ENCODE measurements at regions not wholly inside any gene's neighbourhood (a gene's known extent, or its start where the extent isn't known, plus 50 kb on each side); places are given as distances from the start of the nearest gene placed in this dataset.

DNA sequence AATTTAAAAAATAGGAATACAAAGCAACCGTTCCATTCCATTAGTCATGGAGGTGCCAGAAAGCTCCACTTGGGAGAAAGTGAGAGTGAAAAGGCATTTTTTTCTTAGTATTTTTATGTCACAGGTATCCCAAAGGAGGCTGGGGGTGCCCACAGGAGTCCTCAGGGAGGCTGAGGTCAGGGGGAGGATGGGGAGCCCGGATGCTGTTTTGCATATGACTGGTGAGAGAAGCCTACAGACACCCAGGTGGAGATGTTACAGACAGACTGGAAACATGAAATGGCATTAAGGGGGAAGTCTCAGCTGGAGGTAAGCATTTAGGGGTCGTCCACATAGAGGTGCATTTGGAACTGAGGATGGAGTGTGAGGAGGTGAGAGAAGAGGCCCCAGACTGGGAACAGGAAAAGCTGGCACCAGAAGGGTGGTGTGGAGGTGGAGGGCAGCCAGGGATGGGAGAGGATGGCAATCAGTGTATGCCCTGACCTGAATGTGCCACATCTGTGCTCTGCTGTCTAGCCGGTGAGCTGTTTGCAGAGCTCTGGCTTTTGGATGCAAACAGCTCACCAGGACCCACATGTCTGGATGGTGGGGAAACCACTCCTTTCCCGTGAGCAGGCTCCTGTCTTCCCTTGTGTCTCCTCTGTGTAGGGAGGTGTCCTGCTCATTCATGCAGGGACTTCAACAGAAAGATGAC lies 101.1 kb downstream of the RAMP3 start:
- DNase-seq (ENCODE audit: low read depth, low spot score) = no peak
- H3K4me3 ChIP-seq (ENCODE audit: low read depth, low read length) = no peak overlapping the region
- in situ Hi-C loops (cut with HindIII; ENCODE audit: low sequenced_read_pairs) = no loop called here
- TF ChIP-seq, protein P1, sequence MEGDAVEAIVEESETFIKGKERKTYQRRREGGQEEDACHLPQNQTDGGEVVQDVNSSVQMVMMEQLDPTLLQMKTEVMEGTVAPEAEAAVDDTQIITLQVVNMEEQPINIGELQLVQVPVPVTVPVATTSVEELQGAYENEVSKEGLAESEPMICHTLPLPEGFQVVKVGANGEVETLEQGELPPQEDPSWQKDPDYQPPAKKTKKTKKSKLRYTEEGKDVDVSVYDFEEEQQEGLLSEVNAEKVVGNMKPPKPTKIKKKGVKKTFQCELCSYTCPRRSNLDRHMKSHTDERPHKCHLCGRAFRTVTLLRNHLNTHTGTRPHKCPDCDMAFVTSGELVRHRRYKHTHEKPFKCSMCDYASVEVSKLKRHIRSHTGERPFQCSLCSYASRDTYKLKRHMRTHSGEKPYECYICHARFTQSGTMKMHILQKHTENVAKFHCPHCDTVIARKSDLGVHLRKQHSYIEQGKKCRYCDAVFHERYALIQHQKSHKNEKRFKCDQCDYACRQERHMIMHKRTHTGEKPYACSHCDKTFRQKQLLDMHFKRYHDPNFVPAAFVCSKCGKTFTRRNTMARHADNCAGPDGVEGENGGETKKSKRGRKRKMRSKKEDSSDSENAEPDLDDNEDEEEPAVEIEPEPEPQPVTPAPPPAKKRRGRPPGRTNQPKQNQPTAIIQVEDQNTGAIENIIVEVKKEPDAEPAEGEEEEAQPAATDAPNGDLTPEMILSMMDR (IDR thresholded peaks at IDR 0.05; ENCODE audit: low read depth, low read length) = no peak

DNA sequence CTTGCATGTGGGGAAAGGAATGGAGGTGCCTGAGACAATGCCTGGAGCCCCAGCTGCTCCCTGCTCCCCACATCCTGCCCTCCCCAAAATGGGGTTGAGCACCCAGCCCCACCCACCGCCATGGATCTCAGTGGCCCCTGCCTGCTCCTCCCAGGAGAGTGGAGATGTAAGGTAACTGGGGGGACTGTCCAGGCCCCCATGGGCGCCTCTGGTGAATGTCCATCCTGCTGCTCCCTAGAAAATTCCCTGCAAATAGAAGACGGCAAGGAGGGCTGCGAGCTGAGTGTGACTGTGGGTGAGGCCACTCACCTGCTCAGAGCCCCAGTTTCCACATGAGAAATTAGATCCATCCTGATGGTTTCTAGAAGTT lies 101.6 kb downstream of the RAMP3 start:
- no peak for DNase-seq (ENCODE audit: low read depth, low spot score)
- in situ Hi-C loops (cut with HindIII; ENCODE audit: low sequenced_read_pairs) = no loop called here
- TF ChIP-seq, protein P1 (IDR thresholded peaks at IDR 0.05; ENCODE audit: low read depth, low read length) = no peak
- no peak overlapping the region for H3K4me3 ChIP-seq (ENCODE audit: low read depth, low read length)

DNA sequence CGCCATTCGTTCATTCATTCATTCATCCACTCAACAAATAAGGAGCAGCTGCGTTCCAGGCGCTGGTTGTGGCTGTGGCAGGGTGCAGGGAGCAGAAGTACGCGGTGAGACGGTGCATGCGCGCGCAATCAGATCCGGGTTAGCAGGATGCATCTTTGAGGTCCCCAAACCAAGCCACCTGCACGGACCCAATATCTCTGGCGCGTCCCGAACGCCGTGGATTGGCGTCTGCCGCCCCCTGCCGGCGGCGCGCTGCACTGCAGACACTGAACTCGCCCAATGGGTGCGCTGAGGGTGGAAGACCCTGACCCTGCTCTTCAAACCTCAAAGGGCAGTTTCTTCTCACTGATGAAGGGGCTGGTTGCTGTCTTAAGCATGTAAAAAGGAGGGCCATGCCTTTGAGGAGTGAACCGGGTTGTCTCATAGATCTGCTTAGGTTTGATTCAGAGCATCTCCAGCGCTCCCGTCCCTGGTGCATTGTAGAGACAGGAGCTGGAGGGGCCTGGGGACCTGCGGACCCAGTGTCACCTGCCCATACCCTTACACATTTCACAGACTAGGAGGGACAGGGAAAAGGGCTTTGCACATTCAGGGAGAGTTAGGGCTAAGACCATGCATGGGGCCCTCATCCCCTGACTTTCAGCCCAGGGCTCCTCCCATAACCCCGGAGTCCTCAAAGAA lies 102.5 kb downstream of the RAMP3 start:
- in situ Hi-C loops (cut with HindIII; ENCODE audit: low sequenced_read_pairs) = no loop called here
- no peak for DNase-seq (ENCODE audit: low read depth, low spot score)
- TF ChIP-seq, protein P1 (IDR thresholded peaks at IDR 0.05; ENCODE audit: low read depth, low read length) = peak; percentile 99
- H3K4me3 ChIP-seq (ENCODE audit: low read depth, low read length) = no peak overlapping the region

DNA sequence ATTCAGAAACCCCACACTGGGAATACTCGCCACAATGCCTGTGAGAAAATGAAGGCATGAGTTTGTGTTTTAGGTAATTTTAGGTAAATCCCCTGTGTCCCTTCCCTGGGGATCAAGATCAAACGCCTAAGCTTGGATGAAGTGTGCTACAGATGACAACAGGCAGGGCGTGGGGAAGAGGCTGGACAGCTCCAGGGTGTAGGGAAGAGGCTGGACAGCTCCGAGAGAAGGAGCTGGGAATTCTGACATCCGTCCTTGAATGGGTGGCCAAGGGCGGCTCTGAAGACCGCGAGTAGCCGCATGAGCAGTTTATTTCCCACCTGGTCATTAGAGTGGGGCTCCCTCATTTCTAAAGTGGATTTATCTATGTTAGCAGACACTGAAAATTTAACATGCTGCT lies 109.7 kb downstream of the RAMP3 start:
- TF ChIP-seq, protein P1 (IDR thresholded peaks at IDR 0.05; ENCODE audit: low read depth, low read length) = no peak
- in situ Hi-C loops (cut with HindIII; ENCODE audit: low sequenced_read_pairs) = no loop called here
- DNase-seq (ENCODE audit: low read depth, low spot score) = peak; percentile 3
- no peak overlapping the region for H3K4me3 ChIP-seq (ENCODE audit: low read depth, low read length)

DNA sequence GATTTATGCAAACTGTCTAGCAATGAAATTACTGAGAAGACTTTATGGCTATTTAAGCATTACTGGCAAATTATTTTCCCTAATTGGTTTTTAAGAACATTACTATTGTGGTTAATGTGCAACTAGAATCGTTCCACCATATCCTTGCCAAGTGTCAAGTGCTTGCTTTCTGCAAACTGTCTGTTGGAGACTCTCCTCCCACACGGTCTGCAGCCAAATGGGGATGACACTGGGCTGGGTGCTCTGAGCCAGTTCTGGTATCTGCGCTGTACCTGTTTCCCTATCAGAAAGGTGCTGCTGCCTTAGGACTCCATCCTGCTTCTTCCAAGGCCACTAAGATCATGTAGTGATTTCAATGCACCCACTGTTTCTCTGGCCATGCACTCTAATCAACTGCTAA lies 110.4 kb downstream of the RAMP3 start:
- DNase-seq (ENCODE audit: low read depth, low spot score) = no peak
- in situ Hi-C loops (cut with HindIII; ENCODE audit: low sequenced_read_pairs) = no loop called here
- TF ChIP-seq, protein P1 (IDR thresholded peaks at IDR 0.05; ENCODE audit: low read depth, low read length) = no peak
- no peak overlapping the region for H3K4me3 ChIP-seq (ENCODE audit: low read depth, low read length)

DNA sequence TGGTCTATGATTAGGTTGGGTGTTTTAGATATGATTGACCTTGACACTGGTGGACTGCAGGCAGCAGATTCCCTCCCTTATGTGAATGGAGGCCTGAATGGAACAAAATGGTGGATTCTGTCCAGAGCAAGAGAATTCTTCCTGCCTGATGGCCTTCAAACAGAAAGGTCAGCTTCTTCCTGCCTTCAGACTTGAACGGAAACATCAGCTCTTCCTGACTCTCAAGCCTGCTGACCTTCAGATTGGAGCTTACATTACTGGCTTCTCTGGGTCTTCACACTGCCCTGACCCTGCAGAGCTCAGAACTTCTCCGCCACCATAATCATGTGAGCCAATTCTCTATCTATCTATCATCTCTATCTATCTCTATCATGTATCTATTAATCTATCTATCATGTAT lies 111.6 kb downstream of the RAMP3 start:
- DNase-seq (ENCODE audit: low read depth, low spot score) = no peak
- H3K4me3 ChIP-seq (ENCODE audit: low read depth, low read length) = no peak overlapping the region
- TF ChIP-seq, protein P1 (IDR thresholded peaks at IDR 0.05; ENCODE audit: low read depth, low read length) = no peak
- in situ Hi-C loops (cut with HindIII; ENCODE audit: low sequenced_read_pairs) = no loop called here

Measured in astrocyte of the spinal cord (primary cell).